PC-3 (cell line): ENCODE measurements at regions not wholly inside any gene's neighbourhood (a gene's known extent, or its start where the extent isn't known, plus 50 kb on each side); places are given as distances from the start of the nearest gene placed in this dataset.

Experiments used
- EZH2 ChIP-seq: fragments of 300-600 bp; sonication (generic); IDR thresholded peaks from one replicate; pipeline ENCODE4 v1.6.1; 2017; ENCODE audit warnings: antibody characterized with exemption, mild to moderate bottlenecking, low read length; ENCODE audit not compliant: unreplicated experiment
- TF ChIP-seq, protein P1 (sequence below): fragments of 300-600 bp; sonication (generic); conservative IDR thresholded peaks from 2 replicates; pipeline ENCODE4 v1.5.1; 2017; ENCODE audit warnings: antibody characterized with exemption, low read depth, mild to moderate bottlenecking, low read length

DNA sequence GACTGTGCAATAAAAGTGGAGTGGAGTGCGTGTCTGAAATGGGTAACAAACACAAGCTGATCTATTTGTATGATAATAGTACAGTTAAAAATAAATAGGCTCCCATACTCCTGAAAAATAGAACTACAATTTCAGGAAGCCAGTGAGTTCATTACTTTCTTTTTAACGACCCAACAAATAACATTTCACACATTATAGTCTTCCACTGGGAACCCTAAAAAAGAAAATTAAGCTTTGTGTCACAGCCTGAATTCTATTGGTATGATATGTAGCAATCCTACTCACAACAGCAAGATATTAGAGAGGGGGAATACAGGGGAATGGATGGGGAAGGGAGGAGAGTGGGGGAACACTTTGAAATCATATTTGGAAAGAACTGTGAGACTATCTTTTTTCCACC, 156.9 kb upstream of the CNTN3 start:
- TF ChIP-seq, protein P1, sequence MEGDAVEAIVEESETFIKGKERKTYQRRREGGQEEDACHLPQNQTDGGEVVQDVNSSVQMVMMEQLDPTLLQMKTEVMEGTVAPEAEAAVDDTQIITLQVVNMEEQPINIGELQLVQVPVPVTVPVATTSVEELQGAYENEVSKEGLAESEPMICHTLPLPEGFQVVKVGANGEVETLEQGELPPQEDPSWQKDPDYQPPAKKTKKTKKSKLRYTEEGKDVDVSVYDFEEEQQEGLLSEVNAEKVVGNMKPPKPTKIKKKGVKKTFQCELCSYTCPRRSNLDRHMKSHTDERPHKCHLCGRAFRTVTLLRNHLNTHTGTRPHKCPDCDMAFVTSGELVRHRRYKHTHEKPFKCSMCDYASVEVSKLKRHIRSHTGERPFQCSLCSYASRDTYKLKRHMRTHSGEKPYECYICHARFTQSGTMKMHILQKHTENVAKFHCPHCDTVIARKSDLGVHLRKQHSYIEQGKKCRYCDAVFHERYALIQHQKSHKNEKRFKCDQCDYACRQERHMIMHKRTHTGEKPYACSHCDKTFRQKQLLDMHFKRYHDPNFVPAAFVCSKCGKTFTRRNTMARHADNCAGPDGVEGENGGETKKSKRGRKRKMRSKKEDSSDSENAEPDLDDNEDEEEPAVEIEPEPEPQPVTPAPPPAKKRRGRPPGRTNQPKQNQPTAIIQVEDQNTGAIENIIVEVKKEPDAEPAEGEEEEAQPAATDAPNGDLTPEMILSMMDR = no peak
- no peak for TF ChIP-seq EZH2
